ENCODE measurements at regions not wholly inside any gene's neighbourhood (a gene's known extent, or its start where the extent isn't known, plus 50 kb on each side); places are given as distances from the start of the nearest gene placed in this dataset.

DNA sequence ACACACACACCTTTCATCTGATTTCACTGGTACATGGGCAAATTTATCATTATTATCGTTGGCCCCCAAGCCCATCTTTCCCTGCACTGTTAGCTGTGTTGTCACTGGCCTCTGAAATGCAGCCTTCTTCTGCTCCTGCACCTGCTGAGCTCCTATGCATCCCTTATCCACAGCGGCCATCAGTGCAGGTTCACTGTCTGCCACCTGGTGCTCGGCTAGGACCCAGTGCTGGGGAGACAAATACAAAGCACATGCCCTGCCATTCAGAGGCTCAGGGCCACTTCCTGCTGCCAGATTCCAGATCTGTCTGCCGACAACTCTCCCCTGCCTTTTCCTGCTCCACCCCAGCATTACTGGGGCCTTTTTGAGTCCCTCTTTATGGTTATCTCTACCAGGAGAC, 1205.4 kb downstream of the TBC1D22A start:
- no peak for DNase-seq

- DNase-seq: no peak
Measured at GRCh38 chr22:47966316-47966715, 1203.9 kb downstream of the TBC1D22A start.

DNA sequence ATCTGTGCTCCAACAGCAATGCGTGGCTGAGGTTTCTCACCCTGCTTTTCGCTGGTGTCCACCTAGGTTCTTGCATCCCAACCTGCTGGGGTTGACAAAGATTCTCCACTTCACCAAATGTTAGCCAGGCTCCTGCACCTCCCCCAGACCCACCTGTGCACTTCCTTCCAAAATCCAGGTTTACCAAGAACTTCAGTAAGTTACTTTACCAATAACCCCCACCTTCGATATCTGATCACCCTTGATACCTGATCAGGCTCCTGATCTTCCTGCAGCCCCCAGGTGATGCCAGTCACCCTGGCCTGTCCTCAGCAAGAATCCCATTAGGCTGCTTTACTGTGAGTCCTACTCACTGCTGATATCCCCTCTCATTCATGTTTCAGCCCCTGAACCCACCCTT, 1203.4 kb downstream of the TBC1D22A start:
- DNase-seq: no peak

- no peak for DNase-seq
Measured at GRCh38 chr22:47965066-47965465, 1202.6 kb downstream of the TBC1D22A start.

DNA sequence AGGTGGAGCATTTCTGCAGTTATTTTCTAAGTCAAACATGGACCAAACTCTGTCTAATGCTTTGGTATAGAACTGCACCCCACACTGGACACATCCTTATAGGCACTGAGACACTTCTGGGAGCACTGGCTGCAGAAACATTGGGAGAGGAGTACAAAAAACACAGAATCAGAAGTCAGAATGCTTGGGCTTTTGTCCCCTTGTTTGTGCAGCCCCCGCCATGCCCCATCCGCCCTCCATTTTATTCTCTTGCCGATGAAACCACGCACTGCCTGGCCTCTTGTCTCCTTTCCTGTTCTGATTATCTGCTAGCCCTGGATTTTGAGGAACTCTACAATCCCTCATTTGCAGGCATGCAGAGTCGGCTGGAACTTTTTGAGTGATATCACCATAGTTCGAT, 1201.2 kb downstream of the TBC1D22A start:
- no peak for DNase-seq

DNA sequence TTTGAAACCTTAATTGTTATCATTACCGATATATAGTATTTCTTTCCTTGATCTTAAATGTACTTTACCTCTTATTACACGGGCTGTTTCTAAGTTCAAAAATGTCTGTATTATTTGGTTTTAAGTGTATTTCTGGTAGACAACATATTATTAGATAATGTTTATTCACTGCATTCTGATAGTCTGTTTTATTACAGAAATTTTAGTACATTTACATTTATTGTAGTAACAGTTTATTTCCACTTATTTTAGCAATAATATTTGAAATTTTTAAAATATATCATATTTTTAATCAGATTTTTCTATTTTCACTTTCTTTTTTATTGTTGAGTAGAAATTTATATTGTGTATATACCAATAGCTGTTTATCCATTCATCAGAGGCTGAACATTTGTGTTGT, 1195.2 kb downstream of the TBC1D22A start:
- no peak for DNase-seq

DNA sequence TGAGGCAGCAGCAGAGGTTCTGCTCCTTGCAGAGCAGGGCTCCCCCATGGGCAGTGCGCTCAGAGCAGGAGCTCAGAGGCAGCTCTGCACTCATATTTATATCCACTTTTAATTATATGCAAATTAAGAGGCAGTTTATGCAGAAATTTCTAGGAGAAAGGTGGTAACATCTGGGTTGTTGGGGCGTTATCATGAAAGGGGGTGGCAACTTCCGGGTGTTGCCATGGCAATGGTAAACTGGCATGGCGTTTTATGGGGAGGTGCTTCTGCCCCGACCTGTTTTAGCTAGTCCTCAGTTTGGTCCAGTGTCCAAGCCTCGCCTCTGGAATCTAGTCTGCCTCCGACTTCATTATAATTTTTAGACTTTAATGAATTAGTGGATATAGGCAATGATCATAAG, 1191.7 kb downstream of the TBC1D22A start:
- no peak for DNase-seq

DNA sequence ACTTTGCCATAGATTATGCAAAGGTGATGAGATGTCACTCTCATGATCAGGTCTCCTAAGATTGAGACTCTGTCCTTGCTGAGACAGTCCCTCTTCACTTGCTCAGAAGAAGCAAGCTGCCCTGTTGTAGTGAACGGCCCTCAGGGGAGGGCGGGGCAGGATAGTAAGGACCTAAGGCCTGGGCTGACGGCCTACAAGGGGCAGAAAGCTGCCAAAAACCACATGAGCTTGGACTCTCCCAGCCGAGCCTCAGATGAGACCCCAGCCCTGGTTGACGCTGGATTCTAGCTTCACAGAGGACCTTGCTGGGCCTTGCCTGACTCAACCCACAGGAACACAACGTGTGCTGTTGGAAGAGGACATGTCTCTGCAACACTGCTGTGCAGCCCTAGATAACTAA, 1182.5 kb downstream of the TBC1D22A start:
- DNase-seq: no peak

GRCh38 chr22:47943729-47944700, 1181.6 kb downstream of the TBC1D22A start:
- no peak for DNase-seq

DNA sequence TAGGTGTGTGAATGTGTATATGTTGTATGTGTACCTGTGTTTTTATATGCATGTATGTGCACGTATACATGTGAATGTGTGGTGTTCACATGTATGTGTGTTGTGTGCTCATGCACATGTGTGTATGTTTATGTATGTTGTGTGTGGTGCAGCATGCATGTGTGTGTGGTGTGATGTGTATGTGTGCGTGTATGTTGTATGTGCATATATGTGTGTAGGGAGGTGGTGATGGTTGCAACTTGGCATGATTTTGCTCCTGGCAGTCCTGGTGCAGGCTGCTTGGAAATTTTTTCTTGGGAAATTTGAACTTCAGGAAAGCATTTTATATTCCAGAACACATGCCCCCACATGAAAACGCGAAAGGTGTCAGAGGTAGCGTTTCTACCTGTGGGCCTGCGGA, 1177.8 kb downstream of the TBC1D22A start:
- no peak for DNase-seq

DNA sequence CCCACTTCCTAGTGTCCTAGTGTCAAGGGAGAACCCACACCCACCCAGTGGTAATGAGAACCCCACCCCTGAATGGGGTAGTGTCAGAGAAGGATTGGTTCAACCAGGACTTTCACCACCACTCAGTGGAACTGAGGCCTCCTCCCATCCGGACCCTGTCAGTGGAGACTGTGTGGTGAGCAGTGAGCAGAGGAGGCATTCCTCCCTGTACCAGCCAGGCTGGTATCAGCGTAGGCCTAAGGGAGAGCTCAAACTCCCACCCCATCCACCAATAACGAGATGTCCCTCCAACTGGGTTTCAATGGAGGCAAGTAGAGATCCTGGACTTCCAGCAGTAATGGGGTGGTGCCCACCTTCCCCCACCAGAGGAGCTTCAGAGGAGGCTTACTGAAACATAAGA, 1171.4 kb downstream of the TBC1D22A start:
- no peak for DNase-seq

DNA sequence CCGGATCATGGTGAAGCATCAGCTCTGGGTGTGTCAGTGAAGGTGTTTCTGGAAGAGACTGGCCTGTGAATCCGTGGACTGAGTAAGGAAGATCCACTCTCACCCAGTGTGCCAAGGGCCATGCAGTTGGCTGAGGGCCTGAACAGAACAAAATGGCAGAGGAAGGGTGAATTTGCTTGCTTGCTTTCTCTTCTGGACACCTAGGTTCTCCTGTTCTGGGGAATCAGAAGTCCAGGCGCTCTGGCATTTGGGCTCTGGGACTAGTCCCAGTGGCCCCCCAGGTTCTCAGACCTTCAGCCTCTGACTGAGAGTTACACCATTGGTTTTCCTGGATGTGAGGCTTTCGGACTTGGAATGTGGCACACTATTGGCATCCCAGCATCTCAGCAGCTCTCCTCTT, 1170.8 kb downstream of the TBC1D22A start:
- no peak for DNase-seq

- no peak for DNase-seq
Measured at GRCh38 chr22:47929646-47930185, 1167.3 kb downstream of the TBC1D22A start.

GRCh38 chr22:47929073-47929472, 1166.6 kb downstream of the TBC1D22A start:
- no peak for DNase-seq

DNA sequence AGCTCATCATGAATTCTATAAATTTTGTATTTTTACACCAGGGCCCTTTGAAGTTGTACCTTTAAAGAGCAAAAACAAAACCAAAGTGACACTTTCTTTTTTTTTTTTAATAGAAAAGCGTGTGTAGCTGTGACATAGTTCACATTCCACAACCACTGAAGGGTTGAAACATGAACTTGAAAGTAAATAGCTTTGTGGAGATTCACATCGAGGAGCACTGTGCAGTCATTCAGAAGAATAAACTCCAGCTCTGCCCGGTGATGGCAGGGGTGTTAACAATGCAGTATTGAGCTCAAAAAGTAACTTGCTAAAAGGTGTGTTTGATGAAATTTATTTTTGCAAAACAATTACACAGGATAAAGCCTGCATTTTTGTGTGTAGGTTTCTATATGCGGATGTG, 1166.2 kb downstream of the TBC1D22A start:
- no peak for DNase-seq

DNA sequence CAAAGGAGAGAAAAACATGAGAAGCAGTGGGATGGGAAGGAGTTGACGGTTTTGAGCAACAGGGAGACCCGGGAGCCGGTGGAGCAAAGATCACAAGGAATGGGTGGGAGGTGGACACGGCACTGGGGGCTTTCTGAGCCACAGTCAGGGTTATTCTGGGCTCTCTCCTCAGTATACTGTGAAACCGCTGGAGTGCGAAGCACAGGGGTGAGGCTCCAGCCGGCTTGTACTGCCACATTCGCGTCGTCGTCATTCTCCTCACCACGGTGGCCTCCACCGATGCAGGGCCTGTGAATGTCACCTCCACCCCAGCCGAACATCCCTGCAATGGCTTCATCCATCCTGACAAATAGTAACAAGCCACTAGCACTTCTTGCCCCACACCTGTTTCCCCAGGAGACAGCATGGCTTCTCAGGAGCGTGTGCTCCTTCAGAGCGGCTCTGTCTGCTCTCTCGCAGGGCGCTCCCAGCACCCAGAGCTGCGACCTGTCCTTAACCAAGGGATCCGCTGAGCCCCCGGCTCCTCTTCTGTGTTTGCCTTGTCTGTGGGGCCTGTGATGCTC, 1165.3 kb downstream of the TBC1D22A start:
- no peak for DNase-seq

GRCh38 chr22:47923011-47923427, 1160.6 kb downstream of the TBC1D22A start:
- DNase-seq: no peak

DNA sequence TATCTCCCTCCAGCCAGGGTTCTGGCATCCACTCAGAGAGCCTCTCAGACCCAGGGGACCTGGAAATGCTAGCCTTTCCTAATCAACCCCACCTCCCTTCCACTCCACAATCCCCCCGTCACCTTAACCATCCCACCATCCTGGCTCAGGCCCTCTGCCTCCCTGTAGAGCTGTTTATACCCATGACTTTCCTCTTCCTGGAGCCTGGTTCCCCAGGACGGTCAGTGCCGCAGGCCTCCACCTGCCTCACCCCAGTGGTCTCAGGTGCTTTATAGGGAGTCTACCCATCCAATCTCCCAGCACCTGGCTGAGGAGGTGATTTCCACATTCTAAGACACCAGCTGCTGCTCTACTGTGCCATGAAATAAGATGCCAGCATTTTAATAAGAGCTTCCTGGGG, 1159.5 kb downstream of the TBC1D22A start:
- no peak for DNase-seq

- DNase-seq: no peak
Measured at GRCh38 chr22:47920380-47920959, 1158.0 kb downstream of the TBC1D22A start.

DNA sequence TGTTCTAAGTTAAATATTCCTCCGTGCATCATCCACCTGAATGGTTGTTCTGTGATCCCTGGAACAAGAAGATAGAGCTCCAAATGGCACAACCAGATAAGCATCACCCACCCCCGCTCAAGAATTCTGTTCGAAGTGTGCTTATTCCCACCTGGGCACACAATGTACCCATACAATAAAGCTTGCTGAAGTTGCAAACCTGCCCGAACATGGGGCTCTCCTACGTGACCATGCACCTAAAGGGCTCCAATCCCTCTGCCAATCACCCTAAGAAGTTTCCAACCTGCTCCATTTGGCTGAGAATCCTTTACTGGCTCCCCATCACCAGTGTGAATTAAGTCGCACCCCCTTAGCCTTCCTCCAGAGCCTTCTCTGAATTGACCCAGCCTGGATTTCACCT, 1157.4 kb downstream of the TBC1D22A start:
- no peak for DNase-seq

GRCh38 chr22:47919001-47919441, 1156.6 kb downstream of the TBC1D22A start:
- no peak for DNase-seq

DNA sequence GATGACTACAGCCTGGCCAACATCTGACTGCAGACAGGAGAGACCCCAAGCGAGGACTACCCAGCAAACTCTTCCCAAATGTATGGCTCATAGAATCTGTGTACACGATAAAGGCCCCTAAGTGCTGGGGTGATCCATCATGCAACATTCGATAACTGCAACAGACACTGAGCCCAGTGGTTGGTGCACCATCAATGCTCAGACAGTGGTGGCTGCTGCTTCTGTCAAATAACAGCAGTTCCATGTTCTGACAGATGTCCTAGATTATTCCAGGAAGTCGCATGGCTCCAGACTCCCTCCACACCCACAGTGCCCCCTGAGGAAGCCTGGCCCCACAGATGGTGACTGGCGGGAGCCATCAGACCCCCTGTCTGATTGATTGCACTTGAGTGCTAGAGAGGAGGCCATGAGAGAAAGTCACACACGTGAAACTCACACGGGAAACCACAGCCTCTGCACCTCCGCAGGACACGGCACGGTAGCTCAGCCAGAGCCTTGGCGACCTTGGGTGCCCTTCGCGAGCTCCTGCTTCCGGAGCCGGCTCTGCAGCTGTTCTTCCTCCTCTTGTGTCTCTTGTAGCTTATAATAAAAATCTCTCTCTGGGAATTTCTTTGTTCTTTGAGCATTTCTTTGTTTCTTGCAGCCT, 1155.9 kb downstream of the TBC1D22A start:
- DNase-seq: no peak

- no peak for DNase-seq
Measured at GRCh38 chr22:47914481-47915097, 1152.1 kb downstream of the TBC1D22A start.

Data from NCI-H187 (cell line).